ENCODE measurements at regions not wholly inside any gene's neighbourhood (a gene's known extent, or its start where the extent isn't known, plus 50 kb on each side); places are given as distances from the start of the nearest gene placed in this dataset.

GRCh38 chr3:177321819-177322218, 124.5 kb upstream of the TBL1XR1 start:
- DNase-seq (ENCODE audit: low spot score): no peak
- in situ Hi-C loops (cut with MboI; ENCODE audit: low pct_unique_long_range_greater_than_20kb, low sequenced_read_pairs, unreplicated experiment): no loop called here
- no peak for TF ChIP-seq CTCF (IDR thresholded peaks at IDR 0.05; ENCODE audit: extremely low read depth, insufficient read depth, missing control alignments)

GRCh38 chr3:177322881-177323280, 125.6 kb upstream of the TBL1XR1 start:
- in situ Hi-C loops (cut with MboI; ENCODE audit: low pct_unique_long_range_greater_than_20kb, low sequenced_read_pairs, unreplicated experiment): no loop called here

GRCh38 chr3:177329854-177330253, 132.6 kb upstream of the TBL1XR1 start:
- TF ChIP-seq CTCF (IDR thresholded peaks at IDR 0.05; ENCODE audit: extremely low read depth, insufficient read depth, missing control alignments): no peak
- in situ Hi-C loops (cut with MboI; ENCODE audit: low pct_unique_long_range_greater_than_20kb, low sequenced_read_pairs, unreplicated experiment): no loop called here
- DNase-seq (ENCODE audit: low spot score): no peak

More at GRCh38 chr3:177322881-177323280, 125.6 kb upstream of the TBL1XR1 start:
- TF ChIP-seq CTCF (IDR thresholded peaks at IDR 0.05; ENCODE audit: extremely low read depth, insufficient read depth, missing control alignments): no peak
- no peak for DNase-seq (ENCODE audit: low spot score)

GRCh38 chr3:177330779-177331178, 133.5 kb upstream of the TBL1XR1 start:
- TF ChIP-seq CTCF (IDR thresholded peaks at IDR 0.05; ENCODE audit: extremely low read depth, insufficient read depth, missing control alignments): no peak
- DNase-seq (ENCODE audit: low spot score): no peak
- in situ Hi-C loops (cut with MboI; ENCODE audit: low pct_unique_long_range_greater_than_20kb, low sequenced_read_pairs, unreplicated experiment): no loop called here

GRCh38 chr3:177331203-177331835, 134.0 kb upstream of the TBL1XR1 start:
- in situ Hi-C loops (cut with MboI; ENCODE audit: low pct_unique_long_range_greater_than_20kb, low sequenced_read_pairs, unreplicated experiment): no loop called here
- no peak for DNase-seq (ENCODE audit: low spot score)
- TF ChIP-seq CTCF (IDR thresholded peaks at IDR 0.05; ENCODE audit: extremely low read depth, insufficient read depth, missing control alignments): no peak

GRCh38 chr3:177332955-177333354, 135.7 kb upstream of the TBL1XR1 start:
- DNase-seq (ENCODE audit: low spot score): no peak
- in situ Hi-C loops (cut with MboI; ENCODE audit: low pct_unique_long_range_greater_than_20kb, low sequenced_read_pairs, unreplicated experiment): no loop called here
- TF ChIP-seq CTCF (IDR thresholded peaks at IDR 0.05; ENCODE audit: extremely low read depth, insufficient read depth, missing control alignments): no peak
